ENCODE measurements at regions not wholly inside any gene's neighbourhood (a gene's known extent, or its start where the extent isn't known, plus 50 kb on each side); places are given as distances from the start of the nearest gene placed in this dataset.
"Not testable (repeated sequence)": the region's sequence is repeated elsewhere in the genome, so short reads cannot be mapped to it uniquely, and the experiment has no call there.

GRCh38 chr16:48054881-48055601 lies 100.8 kb downstream of the ABCC12 start:
- no peak for DNase-seq

- no peak for DNase-seq
These were observed 102.4 kb downstream of the ABCC12 start for GRCh38 chr16:48053418-48053745.

- DNase-seq = no peak
These were observed 102.9 kb downstream of the ABCC12 start for GRCh38 chr16:48052731-48053417.

- DNase-seq = no peak
These were observed 104.9 kb downstream of the ABCC12 start for GRCh38 chr16:48050871-48051270.

- DNase-seq = no peak
These were observed 105.9 kb downstream of the ABCC12 start for GRCh38 chr16:48049847-48050246.

- no peak for DNase-seq
These were observed 108.1 kb downstream of the ABCC12 start for GRCh38 chr16:48047720-48048119.

GRCh38 chr16:48047241-48047640 lies 108.6 kb downstream of the ABCC12 start:
- DNase-seq = no peak

- DNase-seq = no peak
These were observed 111.7 kb downstream of the ABCC12 start for GRCh38 chr16:48044117-48044516.

GRCh38 chr16:48041981-48042421 lies 113.8 kb downstream of the ABCC12 start:
- DNase-seq = no peak

- DNase-seq = no peak
These were observed 120.7 kb downstream of the ABCC12 start for GRCh38 chr16:48035142-48035541.

- DNase-seq = no peak
These were observed 124.9 kb downstream of the ABCC12 start for GRCh38 chr16:48030926-48031325.

- no peak for DNase-seq
These were observed 126.0 kb downstream of the ABCC12 start for GRCh38 chr16:48029768-48030167.

- no peak for DNase-seq
These were observed 130.4 kb downstream of the ABCC12 start for GRCh38 chr16:48025359-48025758.

GRCh38 chr16:48024042-48024441 lies 131.8 kb downstream of the ABCC12 start:
- DNase-seq = no peak

- DNase-seq = no peak
These were observed 133.3 kb downstream of the ABCC12 start for GRCh38 chr16:48022496-48022895.

- not testable (repeated sequence) for DNase-seq
These were observed 135.2 kb downstream of the ABCC12 start for GRCh38 chr16:48020617-48021016.

GRCh38 chr16:48014349-48015135 lies 141.3 kb downstream of the ABCC12 start:
- DNase-seq = no peak

GRCh38 chr16:48013491-48013901 lies 142.3 kb downstream of the ABCC12 start:
- no peak for DNase-seq

- DNase-seq = no peak
These were observed 143.7 kb downstream of the ABCC12 start for GRCh38 chr16:48011878-48012658.

GRCh38 chr16:48011466-48011865 lies 144.3 kb downstream of the ABCC12 start:
- DNase-seq = no peak

GRCh38 chr16:48008011-48008525 lies 147.7 kb downstream of the ABCC12 start:
- DNase-seq = no peak

- no peak for DNase-seq
These were observed 151.6 kb downstream of the ABCC12 start for GRCh38 chr16:48004141-48004695.

All from activated CD4-positive, CD25-positive, alpha-beta regulatory T cell treated with anti-CD3 and anti-CD28 coated beads, Interleukin-2, amount 50 U/mL, for 72 hours (primary cell).